ENCODE measurements at regions not wholly inside any gene's neighbourhood (a gene's known extent, or its start where the extent isn't known, plus 50 kb on each side); places are given as distances from the start of the nearest gene placed in this dataset.

- no peaks in the 10 kb centered on the region for H3K4me1 ChIP-seq (ENCODE audit: control insufficient read depth in 1 of 2, insufficient read depth in 2 of 2, low read length in 2 of 2)
- no peaks in the 10 kb centered on the region for H3K4me1 Mint-ChIP-seq
- no peak overlapping the region for H3K4me3 ChIP-seq (replicated peaks in 1 of 3; ENCODE audit: low read depth in 2 of 3, low read length in 3 of 3)
- H3K9ac ChIP-seq (ENCODE audit: insufficient read depth, low read length, poor library complexity, severe bottlenecking), result no peak overlapping the region
- H3K36me3 Mint-ChIP-seq, result peaks cover 0 to 2% of the 10 kb centered on the region in 2 donors
- peaks cover 13 to 31% (median 19%) of the 10 kb centered on the region in 7 donors for H3K9me3 Mint-ChIP-seq
- H3K79me2 ChIP-seq (ENCODE audit: insufficient read depth, low read length), result no peaks in the 10 kb centered on the region
- no peak for DNase-seq
- no peak overlapping the region for H3K27ac ChIP-seq (ENCODE audit: low read depth in 1 of 2, low read length in 2 of 2)
- H3K27me3 Mint-ChIP-seq (ENCODE audit: low read depth in 3 of 3), result peaks cover 0 to 3% (median 1%) of the 10 kb centered on the region in 3 donors
- H3K9me3 ChIP-seq (replicated peaks in 1 of 2; ENCODE audit: control insufficient read depth in 1 of 2, insufficient read depth in 1 of 2, low read length in 2 of 2), result peaks cover 5 to 23% of the 10 kb centered on the region in 2 donors
- intact Hi-C loops (cut with micrococcal nuclease), result no loop called here
- H3K27ac Mint-ChIP-seq, result no peak overlapping the region
- 94% methylated on average over 2 of the region's 5 CpGs for WGBS (ENCODE audit: insufficient coverage)
- H3K4me3 Mint-ChIP-seq, result no peak overlapping the region
- H4K20me1 ChIP-seq (ENCODE audit: insufficient read depth, low read length), result no peaks in the 10 kb centered on the region
- no peak for TF ChIP-seq CTCF (IDR thresholded peaks at IDR 0.05)
- no peak overlapping the region for H2AFZ ChIP-seq (ENCODE audit: insufficient read depth, low read depth, low read length, poor library complexity, severe bottlenecking)
- no peaks in the 10 kb centered on the region for H3K36me3 ChIP-seq (replicated peaks in 1 of 2; ENCODE audit: control insufficient read depth in 1 of 2, insufficient read depth in 2 of 2, low read length in 2 of 2)
- H3K27me3 ChIP-seq (ENCODE audit: control insufficient read depth in 2 of 2, insufficient read depth in 2 of 2, low read length in 2 of 2), result no peaks in the 10 kb centered on the region
- H3K4me2 ChIP-seq (replicated peaks; ENCODE audit: extremely low read depth, low read length, poor library complexity, severe bottlenecking), result no peak overlapping the region
Measured at GRCh38 chr2:7755879-7756278, 838.7 kb downstream of the RNF144A start.

- no peak overlapping the region for H3K9ac ChIP-seq (ENCODE audit: insufficient read depth, low read length, poor library complexity, severe bottlenecking)
- H3K4me3 ChIP-seq (replicated peaks in 1 of 3; ENCODE audit: low read depth in 2 of 3, low read length in 3 of 3), result no peak overlapping the region
- WGBS (ENCODE audit: insufficient coverage), result no CpG with 5 or more reads among the region's 3 CpGs
- peaks cover 0 to 3% of the 10 kb centered on the region in 2 donors for H3K36me3 Mint-ChIP-seq
- H3K4me3 Mint-ChIP-seq, result no peak overlapping the region
- no peaks in the 10 kb centered on the region for H3K4me1 Mint-ChIP-seq
- no peak overlapping the region for H3K27ac ChIP-seq (ENCODE audit: low read depth in 1 of 2, low read length in 2 of 2)
- H3K27ac Mint-ChIP-seq, result no peak overlapping the region
- no peak for DNase-seq
- TF ChIP-seq CTCF (IDR thresholded peaks at IDR 0.05), result no peak
- no peaks in the 10 kb centered on the region for H3K4me1 ChIP-seq (ENCODE audit: control insufficient read depth in 1 of 2, insufficient read depth in 2 of 2, low read length in 2 of 2)
- H3K9me3 Mint-ChIP-seq, result peaks cover 18 to 41% (median 24%) of the 10 kb centered on the region in 7 donors
- no peaks in the 10 kb centered on the region for H4K20me1 ChIP-seq (ENCODE audit: insufficient read depth, low read length)
- H3K9me3 ChIP-seq (replicated peaks in 1 of 2; ENCODE audit: control insufficient read depth in 1 of 2, insufficient read depth in 1 of 2, low read length in 2 of 2), result peaks cover 13 to 25% of the 10 kb centered on the region in 2 donors
- no peaks in the 10 kb centered on the region for H3K79me2 ChIP-seq (ENCODE audit: insufficient read depth, low read length)
- intact Hi-C loops (cut with micrococcal nuclease), result no loop called here
- no peaks in the 10 kb centered on the region for H3K27me3 ChIP-seq (ENCODE audit: control insufficient read depth in 2 of 2, insufficient read depth in 2 of 2, low read length in 2 of 2)
- no peaks in the 10 kb centered on the region for H3K36me3 ChIP-seq (replicated peaks in 1 of 2; ENCODE audit: control insufficient read depth in 1 of 2, insufficient read depth in 2 of 2, low read length in 2 of 2)
- H3K4me2 ChIP-seq (replicated peaks; ENCODE audit: extremely low read depth, low read length, poor library complexity, severe bottlenecking), result no peak overlapping the region
- no peak overlapping the region for H2AFZ ChIP-seq (ENCODE audit: insufficient read depth, low read depth, low read length, poor library complexity, severe bottlenecking)
- H3K27me3 Mint-ChIP-seq (ENCODE audit: low read depth in 3 of 3), result peaks cover 0 to 3% (median under 1%) of the 10 kb centered on the region in 3 donors
Measured at GRCh38 chr2:7758073-7758759, 841.0 kb downstream of the RNF144A start.

Data from CD14-positive monocyte (primary cell).